ENCODE measurements at regions not wholly inside any gene's neighbourhood (a gene's known extent, or its start where the extent isn't known, plus 50 kb on each side); places are given as distances from the start of the nearest gene placed in this dataset.

GRCh38 chr16:6091021-6091420 is 993.4 kb upstream of the EEF2KMT start:
- Histone ChIP-seq H3K27me3 (ENCODE audit: control insufficient read depth in 2 of 2, insufficient read depth in 2 of 2, low read length in 2 of 2) (no peaks in the 10 kb centered on the region), H3K4me1 (ENCODE audit: control insufficient read depth, extremely low read depth, insufficient read depth, low read length) (no peaks in the 10 kb centered on the region), H3K27ac (ENCODE audit: insufficient read depth, low read depth, low read length) (no peak overlapping the region), H3K9me1 (replicated peaks; ENCODE audit: control insufficient read depth, extremely low read depth, insufficient read depth, low read length) (no peaks in the 10 kb centered on the region), H4K20me1 (replicated peaks; ENCODE audit: control insufficient read depth, extremely low read depth, insufficient read depth, low read length) (no peaks in the 10 kb centered on the region), H3K4me2 (ENCODE audit: insufficient read depth, low read length) (no peak overlapping the region), H3K9me3 (replicated peaks; ENCODE audit: control insufficient read depth, insufficient read depth, low read length) (peaks cover 4% of the 10 kb centered on the region), H3K9ac (replicated peaks; ENCODE audit: extremely low read depth, insufficient read depth, low read length) (no peak overlapping the region), H3K36me3 (ENCODE audit: control insufficient read depth in 2 of 2, extremely low read depth in 1 of 2, insufficient read depth in 2 of 2, low read length in 2 of 2) (no peaks in the 10 kb centered on the region), H3K79me2 (ENCODE audit: control insufficient read depth, insufficient read depth, low read length) (no peaks in the 10 kb centered on the region), H2AFZ (ENCODE audit: low read depth, low read length) (no peak overlapping the region), H3K4me3 (replicated peaks in 1 of 3; ENCODE audit: insufficient read depth in 1 of 3, low read depth in 1 of 3, low read length in 3 of 3) (no peak overlapping the region)
- FAIRE-seq (no peak), DNase-seq (ENCODE audit: low read depth, low spot score) (no peak)
- POLR2A ChIA-PET = no interaction called here
- intact Hi-C loops (cut with micrococcal nuclease) = no loop called here
- TF ChIP-seq FOS (IDR thresholded peaks at IDR 0.05; ENCODE audit: borderline replicate concordance, insufficient read depth, low read length) (no peak), POLR2A (IDR thresholded peaks at IDR 0.05; ENCODE audit: low read depth, low read length) (no peak), JUN (IDR thresholded peaks at IDR 0.05; ENCODE audit: borderline replicate concordance, insufficient read depth, insufficient read length, low read depth) (no peak)
- dilution Hi-C loops (cut with MboI; ENCODE audit: extremely low pct_ligation_motif_present, low sequenced_read_pairs) = no loop called here
- CTCF ChIA-PET = no interaction called here
- BruUV-seq (replicated peaks) = no TSS peak

- Histone ChIP-seq H3K4me3 (replicated peaks in 1 of 3; ENCODE audit: insufficient read depth in 1 of 3, low read depth in 1 of 3, low read length in 3 of 3) (no peak overlapping the region), H3K27me3 (ENCODE audit: control insufficient read depth in 2 of 2, insufficient read depth in 2 of 2, low read length in 2 of 2) (no peaks in the 10 kb centered on the region), H3K27ac (ENCODE audit: insufficient read depth, low read depth, low read length) (no peak overlapping the region), H3K4me1 (ENCODE audit: control insufficient read depth, extremely low read depth, insufficient read depth, low read length) (no peaks in the 10 kb centered on the region), H3K4me2 (ENCODE audit: insufficient read depth, low read length) (no peak overlapping the region), H3K9me1 (replicated peaks; ENCODE audit: control insufficient read depth, extremely low read depth, insufficient read depth, low read length) (no peaks in the 10 kb centered on the region), H3K36me3 (ENCODE audit: control insufficient read depth in 2 of 2, extremely low read depth in 1 of 2, insufficient read depth in 2 of 2, low read length in 2 of 2) (no peaks in the 10 kb centered on the region), H3K9ac (replicated peaks; ENCODE audit: extremely low read depth, insufficient read depth, low read length) (no peak overlapping the region), H4K20me1 (replicated peaks; ENCODE audit: control insufficient read depth, extremely low read depth, insufficient read depth, low read length) (no peaks in the 10 kb centered on the region), H2AFZ (ENCODE audit: low read depth, low read length) (no peak overlapping the region), H3K79me2 (ENCODE audit: control insufficient read depth, insufficient read depth, low read length) (no peaks in the 10 kb centered on the region), H3K9me3 (replicated peaks; ENCODE audit: control insufficient read depth, insufficient read depth, low read length) (no peaks in the 10 kb centered on the region)
- intact Hi-C loops (cut with micrococcal nuclease) (no loop called here), dilution Hi-C loops (cut with MboI; ENCODE audit: extremely low pct_ligation_motif_present, low sequenced_read_pairs) (no loop called here)
- TF ChIP-seq EZH2 (IDR thresholded peaks at IDR 0.05; ENCODE audit: borderline replicate concordance, low read depth, low read length, severe bottlenecking) (no peak), GATA2 (IDR thresholded peaks at IDR 0.05; ENCODE audit: insufficient read depth, insufficient read length, low read depth, low read length) (no peak), POLR2A (IDR thresholded peaks at IDR 0.05; ENCODE audit: low read depth, low read length) (no peak), MAX (IDR thresholded peaks at IDR 0.05; ENCODE audit: insufficient read depth, insufficient read length) (no peak), CTCF (IDR thresholded peaks at IDR 0.05; ENCODE audit: extremely low read depth in 1 of 2, insufficient read depth in 1 of 2, low read depth in 1 of 2, low read length in 2 of 2) (no peak), MYC (IDR thresholded peaks at IDR 0.05; ENCODE audit: low read depth, low read length) (no peak), POLR2AphosphoS5 (IDR thresholded peaks at IDR 0.05; ENCODE audit: insufficient read depth, low read depth, low read length) (no peak), FOS (IDR thresholded peaks at IDR 0.05; ENCODE audit: borderline replicate concordance, insufficient read depth, low read length) (no peak), JUN (IDR thresholded peaks at IDR 0.05; ENCODE audit: borderline replicate concordance, insufficient read depth, insufficient read length, low read depth) (no peak)
- no peak for DNase-seq (ENCODE audit: low read depth, low spot score)
- ChIA-PET CTCF (interaction anchor here (0.6 kb wide), 1 partner anchor 1109 kb away, joined by 3 read pairs; no protein-coding TSS in a partner anchor), POLR2A (no interaction called here)
- BruUV-seq (replicated peaks) = no TSS peak
- FAIRE-seq = no peak
Observed at GRCh38 chr16:6081320-6081976, 983.9 kb upstream of the EEF2KMT start.
